ENCODE measurements at regions not wholly inside any gene's neighbourhood (a gene's known extent, or its start where the extent isn't known, plus 50 kb on each side); places are given as distances from the start of the nearest gene placed in this dataset.

GRCh38 chr11:87517351-87517750 lies 479.6 kb downstream of the TMEM135 start:
- TF ChIP-seq CTCF (IDR thresholded peaks at IDR 0.05) (no peak), POLR2A (IDR thresholded peaks at IDR 0.05) (no peak)

Measured in heart left ventricle (tissue), 13 donors.